Testis (tissue), 2 donors: ENCODE measurements at regions not wholly inside any gene's neighbourhood (a gene's known extent, or its start where the extent isn't known, plus 50 kb on each side); places are given as distances from the start of the nearest gene placed in this dataset.

Source experiments
- CTCF ChIP-seq, 3 experiments: fragments of 450-650 bp in 2 of 3; fragments of 200-600 bp in 1 of 3; sonication (generic) in 1 of 3; IDR thresholded peaks; one replicate each; pipeline ENCODE4 v1.5.1; 2016 to 2019; ENCODE audit warnings: antibody characterized with exemption in 3 of 3, mild to moderate bottlenecking in 2 of 3, moderate library complexity in 1 of 3
- POLR2A ChIP-seq: fragments of 450-650 bp; IDR thresholded peaks from one replicate; pipeline ENCODE4 v1.6.1; 2017; ENCODE audit warnings: antibody characterized with exemption, mild to moderate bottlenecking, moderate library complexity

- TF ChIP-seq CTCF (IDR thresholded peaks at IDR 0.05): no peak
- TF ChIP-seq POLR2A: no peak
Observed at GRCh38 chr6:132977413-132977812, 163.0 kb downstream of the RPS12 start.
